ENCODE measurements at regions not wholly inside any gene's neighbourhood (a gene's known extent, or its start where the extent isn't known, plus 50 kb on each side); places are given as distances from the start of the nearest gene placed in this dataset.

GRCh38 chr2:128777196-128778035 lies 458.7 kb upstream of the HS6ST1 start:
- no peak for TF ChIP-seq CTCF (IDR thresholded peaks at IDR 0.05)
- no peak for TF ChIP-seq POLR2A (IDR thresholded peaks at IDR 0.05)

Measured in testis (tissue), 2 donors.